ENCODE measurements at regions not wholly inside any gene's neighbourhood (a gene's known extent, or its start where the extent isn't known, plus 50 kb on each side); places are given as distances from the start of the nearest gene placed in this dataset.

DNA sequence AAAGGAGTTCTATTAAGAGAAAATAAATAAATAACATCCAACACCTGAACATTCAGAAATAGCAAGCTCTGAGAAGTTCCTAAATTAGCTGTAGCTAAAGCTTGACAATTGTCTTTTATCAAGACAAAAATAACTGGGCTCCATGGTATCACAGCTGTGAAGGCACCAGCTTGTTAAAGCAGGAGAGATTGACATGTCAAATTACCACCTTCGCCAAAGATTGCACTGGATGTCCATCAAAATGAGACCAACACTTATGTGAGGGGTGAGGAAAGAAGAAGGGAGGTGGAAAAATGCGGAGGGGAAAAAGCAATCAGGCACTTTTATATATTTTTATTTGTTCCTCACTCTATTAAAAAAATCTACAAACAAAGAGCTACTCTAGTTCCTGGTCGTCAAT lies 1827.5 kb upstream of the RAG2 start:
- no peak overlapping the region for H3K27ac ChIP-seq (ENCODE audit: insufficient read depth, low read length, poor library complexity, severe bottlenecking)
- no peaks in the 10 kb centered on the region for H3K4me1 ChIP-seq (ENCODE audit: control insufficient read depth, insufficient read depth, low read length, poor library complexity, severe bottlenecking)
- no peaks in the 10 kb centered on the region for H3K27me3 Mint-ChIP-seq
- peaks cover 0 to 11% (median 5%) of the 10 kb centered on the region in 7 donors for H3K9me3 Mint-ChIP-seq
- H3K36me3 Mint-ChIP-seq = no peaks in the 10 kb centered on the region
- no peak overlapping the region for H3K27ac Mint-ChIP-seq
- ATAC-seq (ENCODE audit: low read depth in 2 of 2) (no peak), DNase-seq (no peak)
- H3K4me3 ChIP-seq (ENCODE audit: low read depth, low read length) = no peak overlapping the region
- H3K27me3 ChIP-seq (ENCODE audit: control insufficient read depth, insufficient read depth, low read length) = no peaks in the 10 kb centered on the region
- no peak overlapping the region for H3K4me3 Mint-ChIP-seq
- peaks cover 4 to 8% of the 10 kb centered on the region in 2 experiments for H3K9me3 ChIP-seq (ENCODE audit: control insufficient read depth in 2 of 2, low read length in 2 of 2)
- no peaks in the 10 kb centered on the region for H3K4me1 Mint-ChIP-seq
- no peaks in the 10 kb centered on the region for H3K36me3 ChIP-seq (ENCODE audit: control insufficient read depth, insufficient read depth, low read length)

DNA sequence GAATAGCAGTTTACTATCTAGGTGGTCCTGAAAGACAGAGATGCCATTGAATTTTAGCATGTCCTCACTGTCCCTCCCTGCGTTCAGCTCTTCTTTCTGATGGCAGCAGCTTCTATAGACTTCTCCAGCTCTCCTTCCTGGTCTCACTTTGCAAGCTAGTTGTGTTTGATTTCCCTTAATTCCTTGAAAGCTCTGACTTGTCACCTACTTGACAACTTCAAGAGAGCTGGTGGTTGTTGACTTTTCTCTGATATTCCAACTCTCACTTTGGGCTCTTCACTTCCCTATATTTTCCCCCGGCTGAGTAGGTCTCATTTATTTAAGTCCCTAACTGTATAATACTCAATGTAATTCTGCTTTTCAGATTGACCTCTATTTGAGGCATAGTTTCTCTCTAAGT lies 1825.0 kb upstream of the RAG2 start:
- Histone ChIP-seq H3K4me3 (ENCODE audit: low read depth, low read length) (no peak overlapping the region), H3K36me3 (ENCODE audit: control insufficient read depth, insufficient read depth, low read length) (no peaks in the 10 kb centered on the region), H3K4me1 (ENCODE audit: control insufficient read depth, insufficient read depth, low read length, poor library complexity, severe bottlenecking) (no peaks in the 10 kb centered on the region), H3K27me3 (ENCODE audit: control insufficient read depth, insufficient read depth, low read length) (no peaks in the 10 kb centered on the region), H3K27ac (ENCODE audit: insufficient read depth, low read length, poor library complexity, severe bottlenecking) (no peak overlapping the region), H3K9me3 (ENCODE audit: control insufficient read depth in 2 of 2, low read length in 2 of 2) (peaks cover 4 to 8% of the 10 kb centered on the region in 2 experiments)
- Mint-ChIP-seq H3K36me3 (no peaks in the 10 kb centered on the region), H3K27me3 (no peaks in the 10 kb centered on the region), H3K9me3 (peaks cover 0 to 13% (median 4%) of the 10 kb centered on the region in 7 donors), H3K27ac (no peak overlapping the region), H3K4me3 (no peak overlapping the region), H3K4me1 (no peaks in the 10 kb centered on the region)
- no peak for ATAC-seq (ENCODE audit: low read depth in 2 of 2)
- no peak for DNase-seq

DNA sequence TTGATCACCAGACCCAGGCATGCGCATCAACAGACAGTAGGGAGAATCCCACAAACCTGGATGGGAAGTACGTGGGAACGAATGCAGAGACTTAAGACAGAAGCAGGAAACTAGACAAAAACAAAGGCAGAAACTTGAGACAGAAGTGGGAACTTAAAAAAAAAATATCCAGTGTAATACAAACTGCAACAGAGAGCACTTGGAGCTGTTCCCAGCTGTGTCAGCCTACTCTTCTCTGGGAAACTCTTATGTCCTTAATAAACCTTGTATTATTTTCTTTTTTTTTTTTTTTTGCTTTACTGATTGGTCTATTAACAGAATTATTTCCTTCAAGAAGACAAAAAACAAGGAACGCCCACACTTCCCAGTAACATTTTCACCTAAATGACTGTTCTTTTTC lies 1818.1 kb upstream of the RAG2 start:
- no peak for ATAC-seq (ENCODE audit: low read depth in 2 of 2)
- no peak overlapping the region for H3K27ac ChIP-seq (ENCODE audit: insufficient read depth, low read length, poor library complexity, severe bottlenecking)
- no peak overlapping the region for H3K27ac Mint-ChIP-seq
- no peaks in the 10 kb centered on the region for H3K36me3 Mint-ChIP-seq
- H3K4me1 ChIP-seq (ENCODE audit: control insufficient read depth, insufficient read depth, low read length, poor library complexity, severe bottlenecking) = no peaks in the 10 kb centered on the region
- DNase-seq = no peak
- H3K27me3 Mint-ChIP-seq = no peaks in the 10 kb centered on the region
- no peaks in the 10 kb centered on the region for H3K27me3 ChIP-seq (ENCODE audit: control insufficient read depth, insufficient read depth, low read length)
- H3K9me3 ChIP-seq (ENCODE audit: control insufficient read depth in 2 of 2, low read length in 2 of 2) = peaks cover 4 to 12% of the 10 kb centered on the region in 2 experiments
- peaks cover 1 to 35% (median 15%) of the 10 kb centered on the region in 7 donors for H3K9me3 Mint-ChIP-seq
- no peak overlapping the region for H3K4me3 Mint-ChIP-seq
- H3K36me3 ChIP-seq (ENCODE audit: control insufficient read depth, insufficient read depth, low read length) = no peaks in the 10 kb centered on the region
- H3K4me3 ChIP-seq (ENCODE audit: low read depth, low read length) = no peak overlapping the region
- H3K4me1 Mint-ChIP-seq = no peaks in the 10 kb centered on the region

DNA sequence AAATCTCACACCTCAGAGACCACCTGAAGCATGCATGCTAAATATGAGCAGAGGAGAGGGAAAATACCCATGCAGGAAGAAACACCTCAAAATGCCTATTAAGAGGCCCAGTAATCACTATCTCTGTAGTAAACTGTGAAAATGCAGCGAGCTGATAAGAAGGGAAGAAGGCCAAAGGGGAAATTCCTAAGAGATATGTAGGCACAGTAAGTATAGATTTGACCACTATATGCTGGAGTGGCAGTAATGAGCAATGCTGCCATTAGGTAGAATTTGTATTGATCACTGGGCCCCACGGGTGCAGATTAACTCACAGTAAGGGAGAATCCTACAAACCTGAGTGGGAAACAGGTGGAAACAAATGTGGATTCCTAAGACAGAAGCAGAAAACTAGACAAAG lies 1813.1 kb upstream of the RAG2 start:
- DNase-seq = no peak
- Mint-ChIP-seq H3K9me3 (peaks cover 1 to 46% (median 12%) of the 10 kb centered on the region in 7 donors), H3K27me3 (no peaks in the 10 kb centered on the region), H3K4me3 (no peak overlapping the region), H3K4me1 (no peaks in the 10 kb centered on the region), H3K27ac (no peak overlapping the region), H3K36me3 (no peaks in the 10 kb centered on the region)
- ATAC-seq (ENCODE audit: low read depth in 2 of 2) = no peak
- peaks cover 4 to 12% of the 10 kb centered on the region in 2 experiments for H3K9me3 ChIP-seq (ENCODE audit: control insufficient read depth in 2 of 2, low read length in 2 of 2)
- H3K27ac ChIP-seq (ENCODE audit: insufficient read depth, low read length, poor library complexity, severe bottlenecking) = no peak overlapping the region
- H3K4me3 ChIP-seq (ENCODE audit: low read depth, low read length) = no peak overlapping the region
- H3K27me3 ChIP-seq (ENCODE audit: control insufficient read depth, insufficient read depth, low read length) = no peaks in the 10 kb centered on the region
- no peaks in the 10 kb centered on the region for H3K4me1 ChIP-seq (ENCODE audit: control insufficient read depth, insufficient read depth, low read length, poor library complexity, severe bottlenecking)
- H3K36me3 ChIP-seq (ENCODE audit: control insufficient read depth, insufficient read depth, low read length) = no peaks in the 10 kb centered on the region

DNA sequence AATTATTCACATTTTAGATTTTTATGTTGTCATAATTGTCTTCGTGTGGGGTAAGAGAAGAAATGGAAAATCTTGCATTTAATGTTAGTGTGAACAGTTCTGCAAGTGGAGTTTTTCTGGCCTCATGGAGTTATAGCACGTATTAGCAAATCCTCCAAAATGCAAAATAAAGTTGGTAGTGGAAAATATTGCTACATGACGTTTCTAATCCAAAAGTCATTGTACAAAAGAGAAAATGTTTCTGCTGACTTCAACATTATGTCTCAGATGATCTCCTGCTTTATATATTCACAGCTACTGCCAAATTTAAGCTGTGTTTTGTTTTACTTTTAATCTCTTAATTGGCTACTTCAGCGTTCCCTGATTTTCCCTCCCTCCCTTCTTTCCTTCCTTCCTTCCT lies 1804.0 kb upstream of the RAG2 start:
- H3K36me3 ChIP-seq (ENCODE audit: control insufficient read depth, insufficient read depth, low read length) = no peaks in the 10 kb centered on the region
- DNase-seq (no peak), ATAC-seq (ENCODE audit: low read depth in 2 of 2) (no peak)
- Mint-ChIP-seq H3K27me3 (no peaks in the 10 kb centered on the region), H3K4me1 (no peaks in the 10 kb centered on the region), H3K9me3 (peaks cover 0 to 35% (median 11%) of the 10 kb centered on the region in 7 donors), H3K36me3 (no peaks in the 10 kb centered on the region), H3K27ac (no peak overlapping the region), H3K4me3 (no peak overlapping the region)
- H3K4me1 ChIP-seq (ENCODE audit: control insufficient read depth, insufficient read depth, low read length, poor library complexity, severe bottlenecking) = no peaks in the 10 kb centered on the region
- no peaks in the 10 kb centered on the region for H3K27me3 ChIP-seq (ENCODE audit: control insufficient read depth, insufficient read depth, low read length)
- peaks cover 0 to 8% of the 10 kb centered on the region in 2 experiments for H3K9me3 ChIP-seq (ENCODE audit: control insufficient read depth in 2 of 2, low read length in 2 of 2)
- H3K4me3 ChIP-seq (ENCODE audit: low read depth, low read length) = no peak overlapping the region
- H3K27ac ChIP-seq (ENCODE audit: insufficient read depth, low read length, poor library complexity, severe bottlenecking) = no peak overlapping the region

DNA sequence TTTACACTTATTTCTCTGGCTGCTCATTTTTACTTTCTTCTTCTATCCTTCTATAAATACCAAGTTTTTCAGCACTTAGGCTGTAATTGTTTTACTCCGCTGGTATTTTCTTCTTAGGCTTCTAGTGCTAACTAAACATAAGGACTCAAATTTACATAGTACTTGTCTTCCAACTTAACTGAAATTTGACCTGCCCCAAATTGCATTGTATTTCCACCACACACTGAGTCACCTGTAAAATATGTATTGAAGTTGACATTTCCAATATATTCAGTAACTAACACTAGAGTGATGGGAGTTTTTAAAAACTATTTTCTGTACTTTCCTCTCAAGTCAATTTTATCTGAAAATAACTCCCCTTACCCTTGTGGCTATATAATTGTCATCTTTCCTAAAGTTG lies 1794.1 kb upstream of the RAG2 start:
- no peak for ATAC-seq (ENCODE audit: low read depth in 2 of 2)
- no peak overlapping the region for H3K27ac ChIP-seq (ENCODE audit: insufficient read depth, low read length, poor library complexity, severe bottlenecking)
- H3K4me3 ChIP-seq (ENCODE audit: low read depth, low read length) = no peak overlapping the region
- no peak for DNase-seq
- Mint-ChIP-seq H3K27me3 (no peaks in the 10 kb centered on the region), H3K4me1 (no peaks in the 10 kb centered on the region), H3K27ac (no peak overlapping the region), H3K9me3 (peaks cover 3 to 16% (median 7%) of the 10 kb centered on the region in 7 donors), H3K4me3 (no peak overlapping the region), H3K36me3 (no peaks in the 10 kb centered on the region)
- H3K9me3 ChIP-seq (ENCODE audit: control insufficient read depth in 2 of 2, low read length in 2 of 2) = peaks cover 1 to 2% of the 10 kb centered on the region in 2 experiments
- no peaks in the 10 kb centered on the region for H3K27me3 ChIP-seq (ENCODE audit: control insufficient read depth, insufficient read depth, low read length)
- no peaks in the 10 kb centered on the region for H3K36me3 ChIP-seq (ENCODE audit: control insufficient read depth, insufficient read depth, low read length)
- H3K4me1 ChIP-seq (ENCODE audit: control insufficient read depth, insufficient read depth, low read length, poor library complexity, severe bottlenecking) = no peaks in the 10 kb centered on the region

DNA sequence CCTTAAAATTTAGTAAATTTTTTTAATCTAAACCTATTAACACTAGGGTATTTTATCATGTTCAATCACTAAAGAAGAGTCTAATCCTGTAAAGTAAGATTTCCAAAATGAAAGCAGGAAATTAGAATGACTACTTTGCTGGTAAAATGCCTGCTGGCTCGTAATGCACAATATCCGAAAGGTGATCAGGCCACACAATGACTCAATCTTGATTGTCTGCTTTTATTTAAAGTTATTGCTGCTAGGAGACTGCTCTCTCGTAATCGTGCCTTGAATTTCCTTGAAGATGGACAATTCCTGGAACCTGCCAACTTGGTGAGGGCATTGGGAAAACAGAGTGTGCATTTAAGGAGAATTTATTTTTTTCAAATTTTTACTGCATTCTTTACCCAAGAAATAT lies 1786.5 kb upstream of the RAG2 start:
- Mint-ChIP-seq H3K9me3 (peaks cover 0 to 14% (median 4%) of the 10 kb centered on the region in 7 donors), H3K36me3 (no peaks in the 10 kb centered on the region), H3K4me1 (no peaks in the 10 kb centered on the region), H3K27ac (no peak overlapping the region), H3K27me3 (no peaks in the 10 kb centered on the region), H3K4me3 (no peak overlapping the region)
- no peak overlapping the region for H3K27ac ChIP-seq (ENCODE audit: insufficient read depth, low read length, poor library complexity, severe bottlenecking)
- no peaks in the 10 kb centered on the region for H3K4me1 ChIP-seq (ENCODE audit: control insufficient read depth, insufficient read depth, low read length, poor library complexity, severe bottlenecking)
- no peak overlapping the region for H3K4me3 ChIP-seq (ENCODE audit: low read depth, low read length)
- no peaks in the 10 kb centered on the region for H3K27me3 ChIP-seq (ENCODE audit: control insufficient read depth, insufficient read depth, low read length)
- ATAC-seq (ENCODE audit: low read depth in 2 of 2) (no peak), DNase-seq (no peak)
- peaks cover 4 to 6% of the 10 kb centered on the region in 2 experiments for H3K9me3 ChIP-seq (ENCODE audit: control insufficient read depth in 2 of 2, low read length in 2 of 2)
- no peaks in the 10 kb centered on the region for H3K36me3 ChIP-seq (ENCODE audit: control insufficient read depth, insufficient read depth, low read length)

DNA sequence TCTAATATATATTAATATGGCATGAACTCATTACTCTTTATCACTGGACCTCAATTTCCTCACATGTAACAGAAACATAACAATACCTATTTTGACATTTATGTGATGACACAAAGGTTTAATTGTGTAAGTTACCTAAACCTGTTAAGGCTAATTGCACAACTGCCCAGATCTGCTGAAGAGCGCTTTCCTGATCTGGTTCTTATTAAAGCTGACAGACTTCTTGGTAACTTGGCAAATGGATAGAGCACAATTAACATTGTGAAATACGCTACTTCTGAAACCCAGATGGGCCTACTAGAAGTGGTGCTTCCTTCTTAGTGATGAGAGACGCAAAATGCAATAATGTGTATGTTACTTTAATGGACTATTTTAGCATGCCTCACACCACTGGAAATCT lies 1767.2 kb upstream of the RAG2 start:
- Mint-ChIP-seq H3K9me3 (peaks cover 3 to 25% (median 12%) of the 10 kb centered on the region in 7 donors), H3K4me3 (no peak overlapping the region), H3K27ac (no peak overlapping the region), H3K27me3 (peaks cover 4% of the 10 kb centered on the region), H3K36me3 (no peaks in the 10 kb centered on the region), H3K4me1 (no peaks in the 10 kb centered on the region)
- H3K27ac ChIP-seq (ENCODE audit: insufficient read depth, low read length, poor library complexity, severe bottlenecking) = no peak overlapping the region
- H3K36me3 ChIP-seq (ENCODE audit: control insufficient read depth, insufficient read depth, low read length) = no peaks in the 10 kb centered on the region
- DNase-seq = no peak
- ATAC-seq (ENCODE audit: low read depth in 2 of 2) = no peak
- H3K4me1 ChIP-seq (ENCODE audit: control insufficient read depth, insufficient read depth, low read length, poor library complexity, severe bottlenecking) = no peaks in the 10 kb centered on the region
- H3K27me3 ChIP-seq (ENCODE audit: control insufficient read depth, insufficient read depth, low read length) = no peaks in the 10 kb centered on the region
- peaks cover 0 to 5% of the 10 kb centered on the region in 2 experiments for H3K9me3 ChIP-seq (ENCODE audit: control insufficient read depth in 2 of 2, low read length in 2 of 2)
- no peak overlapping the region for H3K4me3 ChIP-seq (ENCODE audit: low read depth, low read length)
